ENCODE measurements at regions not wholly inside any gene's neighbourhood (a gene's known extent, or its start where the extent isn't known, plus 50 kb on each side); places are given as distances from the start of the nearest gene placed in this dataset.

DNA sequence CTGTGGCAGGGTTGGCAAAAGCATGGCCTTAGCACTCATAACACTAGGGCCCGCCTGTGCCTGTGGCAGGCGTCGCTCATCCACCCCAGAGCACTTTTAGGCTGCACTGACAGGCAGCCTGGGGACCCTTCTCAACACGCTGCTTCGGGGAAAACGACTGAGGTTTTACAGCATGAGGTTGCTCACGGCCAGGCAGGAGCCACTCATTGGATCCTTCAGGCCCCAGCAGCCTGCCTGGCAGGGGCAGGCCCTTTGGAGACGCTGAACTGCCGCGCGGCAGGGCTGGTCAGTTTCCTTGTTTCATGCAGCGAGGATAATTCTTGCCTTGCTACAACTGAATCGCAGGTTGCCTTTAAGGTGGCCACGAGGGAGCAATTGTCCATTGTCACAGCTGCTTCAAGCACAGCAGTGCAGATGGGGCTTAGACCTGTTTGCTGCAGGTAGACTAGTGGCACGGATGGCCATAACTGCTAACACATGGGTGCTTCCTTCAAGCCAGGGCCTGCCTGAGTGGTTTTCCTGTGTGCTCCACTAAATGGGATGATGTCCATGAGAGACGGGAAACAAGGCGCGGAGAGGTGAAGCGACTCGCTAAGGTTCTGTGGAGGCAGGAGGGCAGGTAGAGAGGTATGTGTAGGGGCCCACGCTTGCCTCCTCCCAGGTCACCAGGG is 49.9 kb upstream of the HS6ST1 start:
- DNase-seq (ENCODE audit: low read depth): no peak

GRCh38 chr2:128369108-128369555 is 50.5 kb upstream of the HS6ST1 start:
- DNase-seq (ENCODE audit: low read depth): no peak

- DNase-seq (ENCODE audit: low read depth): no peak
These were observed 51.2 kb upstream of the HS6ST1 start for GRCh38 chr2:128369602-128370467.

- no peak for DNase-seq (ENCODE audit: low read depth)
These were observed 52.0 kb upstream of the HS6ST1 start for GRCh38 chr2:128370468-128371247.

DNA sequence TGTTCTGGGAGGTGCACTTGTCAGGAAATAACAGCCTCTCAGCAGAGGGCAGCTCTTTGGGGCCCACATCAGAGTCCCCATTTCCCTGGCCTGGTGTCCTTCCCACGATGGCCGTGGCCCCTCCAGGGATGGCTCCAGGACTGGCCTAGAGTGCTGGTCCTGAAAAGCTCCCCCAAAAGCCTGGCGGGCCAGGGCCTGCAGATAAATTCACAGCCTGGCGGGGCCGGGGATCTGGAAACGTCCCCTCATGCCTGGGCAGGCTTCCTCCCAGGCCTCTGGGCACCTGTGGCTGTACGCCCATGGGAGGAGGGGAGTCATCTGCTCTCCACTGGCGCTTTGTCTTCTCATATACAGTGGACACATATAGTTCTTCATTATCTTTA is 52.6 kb upstream of the HS6ST1 start:
- no peak for DNase-seq (ENCODE audit: low read depth)

DNA sequence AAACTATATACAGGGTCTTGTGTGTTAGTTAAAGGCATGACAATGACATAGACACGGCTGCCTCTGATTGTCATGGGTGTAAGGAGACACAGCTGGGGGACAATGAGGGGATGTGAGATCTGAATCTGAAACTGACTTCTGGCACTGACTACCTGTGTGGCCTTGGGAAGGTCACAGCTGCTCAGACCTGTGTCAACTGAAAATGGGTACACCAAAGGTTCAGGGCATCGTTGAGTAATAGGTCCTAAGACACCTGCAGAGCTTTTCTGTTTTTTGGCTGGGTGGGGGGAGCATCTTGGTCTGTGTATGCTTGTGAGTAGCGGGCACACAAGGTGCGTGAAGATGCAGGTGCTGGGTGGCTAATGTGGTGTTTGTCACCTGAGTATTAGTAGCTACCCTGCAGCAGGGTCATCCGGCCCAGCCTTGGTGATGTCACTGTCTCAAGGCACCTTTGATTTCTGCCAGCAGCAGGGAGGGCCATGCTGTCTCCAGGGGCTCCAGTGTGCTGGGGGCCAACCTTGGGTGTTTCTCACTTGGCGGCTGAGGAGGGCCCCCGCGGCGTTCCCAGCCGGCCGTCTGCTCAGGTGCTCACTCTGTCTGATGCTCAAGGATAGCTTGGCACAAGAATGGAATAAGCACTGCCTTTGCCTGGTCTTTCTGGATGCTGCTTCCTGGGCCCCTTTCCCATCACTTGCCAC is 53.1 kb upstream of the HS6ST1 start:
- DNase-seq (ENCODE audit: low read depth): no peak

DNA sequence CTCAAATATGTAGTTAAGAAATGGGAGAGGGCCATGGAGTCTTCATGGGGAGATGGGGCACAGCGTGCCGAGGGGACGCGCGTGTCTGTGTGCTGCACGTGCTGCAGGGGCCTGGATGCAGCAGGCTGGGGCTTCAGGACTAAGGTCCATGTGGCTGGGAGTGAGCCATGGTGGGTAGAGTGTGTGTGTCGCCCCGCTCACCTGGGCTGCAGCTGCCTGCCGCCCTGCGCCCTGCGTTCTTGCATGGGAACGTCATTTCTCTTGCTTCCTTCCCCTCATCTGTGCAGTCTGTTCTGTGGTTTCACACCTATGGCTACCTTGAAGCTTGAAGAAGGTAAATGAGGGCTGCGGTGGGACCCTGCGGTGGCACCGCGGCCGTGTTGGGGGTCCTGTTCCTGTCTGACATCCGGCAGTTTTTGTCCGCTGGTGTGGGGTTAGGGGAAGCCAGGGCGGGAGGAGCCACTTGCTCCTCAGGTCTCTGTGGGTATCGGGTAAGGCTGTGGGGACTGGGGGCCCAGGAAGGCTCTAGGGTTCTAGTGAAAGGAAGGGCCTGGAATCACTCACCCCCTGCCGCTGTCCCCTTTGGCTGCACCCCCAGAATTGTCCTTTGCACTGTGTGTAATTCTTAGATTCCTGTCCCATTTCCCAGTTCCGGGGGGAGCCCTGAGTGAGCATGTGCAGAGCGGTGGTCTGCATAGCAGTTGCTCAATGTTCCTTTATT is 54.1 kb upstream of the HS6ST1 start:
- DNase-seq (ENCODE audit: low read depth): no peak

GRCh38 chr2:128373451-128374000 is 54.9 kb upstream of the HS6ST1 start:
- no peak for DNase-seq (ENCODE audit: low read depth)

DNA sequence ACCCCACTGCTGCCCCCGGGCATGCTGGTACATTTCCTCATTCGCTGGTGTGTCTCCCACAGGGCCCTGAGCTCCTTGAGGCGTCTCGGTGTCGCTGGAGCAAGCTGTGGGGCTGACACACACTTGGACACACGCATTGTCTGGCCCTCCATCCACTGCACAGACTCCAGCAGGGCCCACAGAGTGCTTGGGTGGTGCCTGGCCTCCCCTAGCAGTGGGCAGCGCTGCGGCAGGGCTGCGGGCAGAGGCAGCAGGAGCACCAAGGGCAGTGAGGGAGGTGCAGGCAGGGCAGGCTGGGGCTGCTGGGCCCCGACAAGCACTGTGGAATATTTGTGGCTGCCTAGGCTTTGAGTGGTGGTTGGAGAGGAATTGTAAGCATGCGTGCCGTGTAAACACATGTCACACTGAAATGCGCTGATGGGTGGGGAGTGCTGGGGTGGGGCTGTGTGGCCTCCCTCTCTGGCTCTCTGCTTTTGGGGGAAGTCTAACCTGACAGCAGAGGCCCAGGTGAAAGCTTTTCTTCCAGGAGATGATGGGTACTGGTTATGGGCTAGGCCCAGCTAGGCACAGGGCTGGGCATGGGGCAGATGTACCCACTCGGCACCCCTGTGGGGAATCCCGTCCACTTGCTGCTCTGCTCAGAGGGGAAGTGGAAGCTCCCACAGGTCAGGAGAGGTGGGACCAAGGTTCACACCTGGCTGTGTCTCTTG is 55.5 kb upstream of the HS6ST1 start:
- no peak for DNase-seq (ENCODE audit: low read depth)

- no peak for DNase-seq (ENCODE audit: low read depth)
These were observed 56.2 kb upstream of the HS6ST1 start for GRCh38 chr2:128374711-128375413.

DNA sequence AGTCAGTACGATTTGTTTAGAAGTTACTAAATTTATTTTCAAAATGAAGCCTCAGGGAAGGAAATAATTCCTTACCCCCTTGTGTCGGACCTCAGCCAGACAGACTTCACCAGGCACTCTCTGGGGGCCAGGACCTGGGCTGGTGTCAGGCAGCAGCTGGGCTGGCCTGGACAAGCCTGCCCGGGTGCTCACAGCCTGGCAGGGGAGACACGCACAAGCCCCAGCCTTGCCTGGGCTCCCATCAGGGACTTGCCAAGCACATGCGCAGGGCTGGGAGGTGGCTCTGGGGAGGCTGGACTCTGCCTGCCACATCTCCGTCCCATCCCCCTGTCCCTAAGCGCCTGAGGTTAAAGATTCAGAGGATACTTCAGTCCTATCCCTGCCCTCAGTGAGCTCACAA is 56.8 kb upstream of the HS6ST1 start:
- DNase-seq (ENCODE audit: low read depth): no peak

DNA sequence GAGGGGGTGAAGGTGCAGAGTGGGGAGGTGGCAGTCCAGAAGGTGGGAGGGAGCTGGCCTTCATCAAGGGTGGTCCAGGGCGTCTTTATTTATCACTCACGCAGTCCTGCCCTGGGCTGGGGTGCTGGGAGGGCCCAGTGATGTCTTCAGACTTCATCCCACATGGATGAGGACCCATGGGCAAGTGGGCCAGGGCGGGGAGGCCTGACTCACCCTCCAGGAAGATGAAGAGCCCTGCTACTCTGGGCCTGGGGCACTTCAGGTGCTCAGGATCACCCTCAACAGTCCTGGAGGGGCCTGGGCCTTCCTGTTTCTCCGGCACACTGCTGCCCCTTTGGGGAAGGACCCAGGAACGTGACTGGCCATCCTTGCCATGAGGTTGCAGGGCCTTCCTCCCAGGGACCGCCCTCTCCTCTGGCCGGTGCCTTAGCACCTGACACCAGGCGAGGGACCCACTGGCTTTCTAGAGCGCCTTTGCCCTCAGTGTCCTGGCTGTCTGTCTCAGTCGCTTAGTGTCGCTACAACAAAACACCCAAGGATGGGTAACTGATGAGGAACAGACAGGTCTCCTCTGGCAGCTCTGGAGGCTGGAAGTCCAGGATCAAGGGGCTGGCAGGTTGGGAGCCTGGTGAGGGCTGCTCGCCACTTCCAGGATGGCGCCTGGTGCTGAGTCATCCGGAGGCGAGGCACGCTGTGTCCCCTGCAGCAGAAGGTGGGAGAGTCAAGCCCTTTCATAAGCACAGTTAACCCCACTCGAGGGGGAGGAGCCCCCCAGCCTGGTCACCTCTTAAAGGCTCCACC is 57.8 kb upstream of the HS6ST1 start:
- no peak for DNase-seq (ENCODE audit: low read depth)

DNA sequence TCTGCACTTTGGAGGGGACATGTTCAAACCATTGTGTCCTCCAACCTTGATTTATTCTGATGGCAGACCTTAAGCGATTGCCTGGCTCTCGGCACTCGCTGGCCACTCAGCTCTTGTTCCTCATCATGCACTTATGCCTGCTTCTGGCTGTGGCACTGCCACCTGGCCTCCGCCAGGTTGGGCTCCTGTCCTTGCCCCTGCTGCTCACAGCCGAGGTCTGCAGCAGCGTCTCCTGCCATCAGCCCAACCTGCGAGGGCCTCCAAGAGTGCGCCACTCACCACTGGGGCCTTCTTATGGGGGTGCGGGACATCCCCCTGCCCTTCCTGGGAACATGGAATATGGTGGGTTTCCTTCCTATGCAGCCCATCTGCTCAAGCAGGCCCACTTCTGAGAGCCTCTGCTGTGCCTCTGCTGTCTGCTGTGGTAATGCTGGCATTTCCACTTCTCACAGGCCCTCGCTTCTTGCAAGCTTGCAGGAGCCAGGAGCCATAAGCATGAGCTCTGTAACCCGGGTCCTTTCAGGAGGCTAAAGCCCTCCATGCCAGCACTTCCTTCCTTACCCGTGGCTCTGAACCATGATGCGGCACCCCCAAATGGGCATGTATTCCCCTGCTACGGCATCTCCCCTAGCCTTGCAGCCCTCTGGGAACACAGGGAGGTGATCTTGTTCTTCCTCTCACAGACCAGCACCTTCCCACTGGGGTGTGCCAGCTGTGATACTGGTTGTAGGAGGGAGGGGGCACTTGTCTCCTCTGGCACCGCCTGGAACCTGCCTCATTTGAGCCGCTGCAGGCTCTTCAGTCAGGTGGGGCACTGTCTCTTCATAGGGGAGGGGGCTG is 58.6 kb upstream of the HS6ST1 start:
- DNase-seq (ENCODE audit: low read depth): no peak

GRCh38 chr2:128378231-128379020 is 59.8 kb upstream of the HS6ST1 start:
- no peak for DNase-seq (ENCODE audit: low read depth)

DNA sequence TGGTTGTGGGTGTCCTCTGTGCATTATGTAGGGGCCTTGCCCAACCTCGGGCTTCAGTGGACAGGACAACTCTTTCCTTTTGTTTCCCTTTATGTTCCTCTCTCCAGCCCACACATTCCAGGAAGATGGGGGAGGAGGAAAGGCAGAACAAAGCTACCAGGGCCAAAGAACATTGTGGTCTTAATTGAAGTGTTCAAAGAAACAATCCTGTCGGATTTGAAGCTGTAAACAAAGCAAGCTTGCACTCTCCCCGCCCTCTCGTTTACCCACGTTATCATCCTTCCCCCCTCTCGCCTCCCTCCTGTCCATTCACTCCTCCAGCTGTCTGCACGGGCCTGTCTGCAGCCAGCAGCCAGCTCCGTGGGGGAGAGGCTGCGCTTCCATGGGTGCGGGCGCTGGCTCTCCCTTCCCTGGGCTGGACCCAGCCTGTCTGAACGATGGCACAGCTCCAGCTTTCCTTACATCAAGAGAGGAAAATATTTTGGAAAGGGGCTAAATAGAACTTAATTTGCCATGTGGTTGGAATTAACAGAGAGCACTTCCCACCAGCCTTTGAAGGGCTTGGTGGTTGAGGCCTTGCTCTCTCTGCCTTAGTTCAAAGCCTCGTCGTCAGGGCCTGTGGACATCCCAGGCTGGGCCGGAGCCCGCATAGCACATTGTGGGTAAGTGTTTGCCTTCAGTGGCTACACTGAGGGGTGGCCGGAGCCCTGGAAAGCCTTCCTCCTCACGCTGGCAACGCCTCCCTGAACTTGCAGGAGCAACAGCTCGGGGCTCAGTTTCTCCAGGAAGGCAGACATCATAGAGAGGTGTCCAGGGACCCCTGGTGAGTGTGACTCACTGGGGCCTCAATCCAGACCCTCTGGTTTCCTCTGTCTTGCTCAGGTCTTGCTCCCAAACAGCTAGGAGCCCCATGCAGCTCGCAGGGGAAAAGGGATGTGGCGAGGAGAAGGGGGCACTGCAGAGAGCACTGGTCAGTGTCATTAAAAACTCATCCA is 60.6 kb upstream of the HS6ST1 start:
- no peak for DNase-seq (ENCODE audit: low read depth)
